GM18867 (cell line): ENCODE measurements at regions not wholly inside any gene's neighbourhood (a gene's known extent, or its start where the extent isn't known, plus 50 kb on each side); places are given as distances from the start of the nearest gene placed in this dataset.

Experiments
- ATAC-seq: cut with Tn5 transposase; IDR thresholded peaks from one replicate; pipeline ENCODE4 v1.9.1; 2021; ENCODE audit warnings: mild to moderate bottlenecking, moderate library complexity; ENCODE audit not compliant: unreplicated experiment

DNA sequence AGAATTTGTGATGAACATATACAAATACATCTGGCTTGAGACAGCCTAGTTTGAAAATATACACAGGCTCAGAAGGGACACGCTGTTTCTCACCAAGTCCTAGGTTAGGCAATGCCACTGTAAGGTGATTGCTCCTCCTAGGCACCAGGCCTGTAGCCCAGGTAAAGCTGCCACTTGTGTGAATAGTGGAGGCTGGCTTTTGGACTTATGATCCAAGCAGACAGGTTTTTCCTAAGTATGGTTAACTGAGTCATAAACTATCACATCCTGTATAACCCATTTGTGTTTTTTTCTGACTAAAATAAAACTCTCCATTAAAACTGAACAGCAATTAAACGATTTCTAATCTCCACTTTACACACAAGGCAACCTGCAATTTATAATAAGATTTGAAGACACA, 81.0 kb downstream of the SEMA4F start:
- no peak for ATAC-seq

GRCh38 chr2:74735564-74735963, 81.5 kb downstream of the SEMA4F start:
- ATAC-seq, result no peak

DNA sequence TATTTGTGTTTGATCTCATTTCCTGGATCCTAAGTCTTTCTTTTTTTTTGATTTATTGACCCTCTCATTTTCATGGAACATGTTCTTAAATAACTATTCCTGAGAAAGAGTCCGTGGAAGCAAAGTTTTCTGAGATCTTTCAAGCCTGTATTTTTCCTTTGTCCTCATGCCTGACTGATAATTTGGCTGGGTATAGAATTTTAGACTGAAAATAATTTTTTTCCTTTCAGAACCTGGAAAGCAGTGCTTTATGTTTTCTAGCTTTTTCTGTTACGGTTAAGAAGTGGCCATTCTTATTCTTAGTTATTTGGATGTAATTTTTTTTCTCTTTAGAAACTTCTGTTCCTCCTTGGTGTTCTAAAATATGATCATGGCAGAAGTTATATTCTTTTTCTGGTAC, 82.5 kb downstream of the SEMA4F start:
- no peak for ATAC-seq

- ATAC-seq, result no peak
These were observed 84.5 kb downstream of the SEMA4F start for GRCh38 chr2:74738586-74738985.

- ATAC-seq, result no peak
These were observed 85.1 kb downstream of the SEMA4F start for GRCh38 chr2:74739129-74739528.

GRCh38 chr2:74739733-74740241, 85.7 kb downstream of the SEMA4F start:
- no peak for ATAC-seq

- ATAC-seq, result no peak
These were observed 86.3 kb downstream of the SEMA4F start for GRCh38 chr2:74740395-74740740.

DNA sequence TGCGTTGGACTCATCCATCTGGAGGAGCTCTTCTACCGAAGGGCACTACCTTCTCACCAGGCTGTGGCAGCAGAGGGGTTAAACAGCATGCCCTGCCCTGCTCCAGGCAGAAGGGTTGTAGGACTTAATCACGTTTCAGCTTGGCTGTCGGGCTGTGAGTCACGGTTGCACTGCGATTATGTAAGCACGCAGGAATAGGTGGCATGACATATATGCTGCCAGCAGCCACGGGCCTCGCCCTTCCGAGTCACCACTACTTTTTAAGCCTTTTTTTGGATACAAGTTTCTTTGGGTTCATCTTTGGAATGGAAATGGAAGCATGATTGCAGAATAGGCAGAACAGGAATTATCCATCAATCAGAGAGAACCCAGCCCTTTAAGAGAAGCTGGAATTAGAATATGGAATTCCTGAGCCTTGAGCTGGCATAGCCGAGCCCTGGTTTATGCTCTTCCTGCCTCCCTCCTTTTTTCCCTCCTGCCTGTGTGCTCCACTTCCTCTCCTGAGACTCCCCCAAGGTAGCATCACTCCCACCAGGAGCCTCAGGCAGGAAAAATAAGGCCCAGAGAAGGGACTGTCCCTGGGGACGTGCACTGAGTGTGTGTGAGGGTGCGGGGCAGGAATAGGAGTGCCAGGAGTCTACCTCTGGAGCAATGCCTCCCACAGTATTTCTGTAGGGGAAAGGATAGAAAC, 86.8 kb downstream of the SEMA4F start:
- no peak for ATAC-seq

DNA sequence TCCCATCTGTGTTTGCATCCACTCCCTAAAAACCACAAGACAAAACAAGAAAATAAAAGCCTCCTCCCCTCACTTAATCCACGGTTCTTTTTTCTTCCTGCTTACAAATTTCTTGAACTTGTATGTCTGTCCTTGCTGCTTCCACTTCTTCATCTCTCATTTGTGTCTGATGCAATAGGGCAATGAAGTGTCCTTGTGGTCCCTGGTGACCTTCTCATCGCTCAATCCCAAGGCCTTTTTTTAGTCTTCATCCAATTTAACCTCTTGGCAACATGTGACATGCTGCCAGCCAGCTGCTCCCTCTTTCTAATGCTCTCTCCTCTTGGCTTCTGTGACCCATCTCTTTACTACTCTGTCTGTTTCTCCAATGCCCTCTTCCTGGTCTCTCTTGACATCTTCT, 87.6 kb downstream of the SEMA4F start:
- ATAC-seq, result no peak

GRCh38 chr2:74742471-74742870, 88.4 kb downstream of the SEMA4F start:
- ATAC-seq, result no peak

DNA sequence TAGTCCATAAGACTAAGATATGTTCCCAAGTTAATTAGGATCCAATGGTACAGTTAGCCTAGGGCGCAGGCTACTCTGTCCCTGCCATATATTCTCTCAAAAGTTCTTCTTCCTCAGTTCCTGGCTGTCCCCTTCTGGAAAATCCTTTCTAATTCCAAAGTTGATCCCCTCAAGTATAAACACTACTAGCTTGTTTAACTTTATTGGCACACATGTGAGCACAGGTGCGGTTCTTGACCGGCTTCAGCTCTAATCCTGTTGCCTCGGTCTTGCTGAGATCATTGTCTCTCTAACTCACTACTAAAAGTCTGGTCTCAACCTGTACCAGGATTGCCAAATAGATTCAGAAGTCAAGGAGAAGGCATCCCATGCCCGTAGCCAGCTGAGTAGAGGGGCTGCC, 89.0 kb downstream of the SEMA4F start:
- ATAC-seq, result no peak

DNA sequence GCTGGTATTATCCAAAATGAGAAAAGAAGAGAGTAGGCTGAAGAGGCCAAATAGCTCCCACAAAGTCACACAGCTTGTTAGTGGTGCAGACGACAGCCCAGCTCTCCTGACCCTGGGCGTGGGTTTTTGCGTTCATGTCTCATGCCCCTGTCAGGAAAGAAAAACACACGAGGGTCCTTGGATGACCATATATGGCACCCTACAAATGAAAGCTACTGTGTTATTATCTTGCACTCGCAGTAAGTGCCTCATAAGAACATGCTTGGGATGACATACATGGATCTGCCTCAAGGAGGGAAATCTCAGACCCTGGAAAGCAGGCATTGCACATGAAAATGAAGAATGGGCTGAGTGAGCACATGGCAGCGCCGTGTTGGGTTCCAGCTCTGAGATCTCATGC, 89.7 kb downstream of the SEMA4F start:
- ATAC-seq, result no peak

DNA sequence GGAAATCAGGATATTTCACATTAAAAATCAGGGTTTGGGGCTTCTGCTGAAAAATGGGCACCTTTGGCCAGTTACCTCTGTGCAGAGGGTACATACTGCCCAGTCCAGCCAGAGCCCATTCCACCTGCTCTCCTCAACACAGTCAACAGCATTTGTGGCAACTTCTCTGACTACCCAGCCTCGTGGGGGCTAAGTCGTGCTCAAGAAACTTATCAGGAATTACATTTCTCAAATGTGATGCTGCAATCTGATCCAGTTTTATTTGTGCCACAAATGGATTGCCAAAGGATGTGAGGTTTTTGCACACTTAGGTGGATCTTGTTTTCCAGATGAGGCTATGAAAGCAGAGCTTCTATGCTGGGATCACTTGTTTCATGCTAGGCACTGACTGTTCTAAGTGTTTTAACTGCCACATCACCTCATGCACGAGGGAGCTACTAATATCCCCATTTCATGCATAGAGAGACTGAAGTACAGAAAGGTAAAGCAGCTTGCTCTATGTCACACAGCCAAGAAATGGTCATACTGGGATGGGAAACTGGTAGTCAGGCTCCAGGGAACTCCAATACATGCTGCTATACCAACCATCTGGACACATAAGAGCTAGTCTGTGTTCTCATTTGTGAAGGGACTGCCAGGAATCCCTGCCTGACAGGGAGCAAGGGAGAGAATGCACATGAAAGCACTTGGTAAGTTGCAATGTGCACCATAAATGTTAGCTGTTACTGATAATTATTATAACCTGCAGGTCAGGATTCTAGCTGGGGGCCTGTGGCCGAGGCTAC, 89.0 kb upstream of the HK2 start:
- ATAC-seq, result no peak

GRCh38 chr2:74745766-74746165, 88.2 kb upstream of the HK2 start:
- ATAC-seq, result no peak

GRCh38 chr2:74746480-74746879, 87.4 kb upstream of the HK2 start:
- ATAC-seq, result no peak

GRCh38 chr2:74747411-74748080, 86.4 kb upstream of the HK2 start:
- ATAC-seq, result no peak

GRCh38 chr2:74748665-74749064, 85.3 kb upstream of the HK2 start:
- ATAC-seq, result no peak

DNA sequence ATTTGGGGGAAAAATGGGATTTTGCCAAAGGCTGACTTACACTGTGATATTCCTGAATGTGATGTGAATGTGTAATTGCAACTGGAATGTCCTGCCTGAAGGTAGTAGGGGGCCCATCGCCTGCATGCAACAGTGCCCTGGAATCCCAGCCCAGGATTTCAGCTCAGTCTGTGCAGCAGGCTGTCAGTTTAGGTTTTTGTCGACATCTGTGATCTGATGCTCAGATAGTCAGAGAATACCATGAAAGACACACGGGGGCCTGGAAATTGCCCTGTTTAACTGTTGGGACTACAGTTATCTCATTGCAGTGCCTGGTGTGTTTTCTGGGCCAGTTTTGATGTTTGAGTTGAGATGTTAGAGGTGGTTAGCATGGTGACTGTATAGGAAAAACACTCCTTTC, 84.5 kb upstream of the HK2 start:
- ATAC-seq, result no peak

DNA sequence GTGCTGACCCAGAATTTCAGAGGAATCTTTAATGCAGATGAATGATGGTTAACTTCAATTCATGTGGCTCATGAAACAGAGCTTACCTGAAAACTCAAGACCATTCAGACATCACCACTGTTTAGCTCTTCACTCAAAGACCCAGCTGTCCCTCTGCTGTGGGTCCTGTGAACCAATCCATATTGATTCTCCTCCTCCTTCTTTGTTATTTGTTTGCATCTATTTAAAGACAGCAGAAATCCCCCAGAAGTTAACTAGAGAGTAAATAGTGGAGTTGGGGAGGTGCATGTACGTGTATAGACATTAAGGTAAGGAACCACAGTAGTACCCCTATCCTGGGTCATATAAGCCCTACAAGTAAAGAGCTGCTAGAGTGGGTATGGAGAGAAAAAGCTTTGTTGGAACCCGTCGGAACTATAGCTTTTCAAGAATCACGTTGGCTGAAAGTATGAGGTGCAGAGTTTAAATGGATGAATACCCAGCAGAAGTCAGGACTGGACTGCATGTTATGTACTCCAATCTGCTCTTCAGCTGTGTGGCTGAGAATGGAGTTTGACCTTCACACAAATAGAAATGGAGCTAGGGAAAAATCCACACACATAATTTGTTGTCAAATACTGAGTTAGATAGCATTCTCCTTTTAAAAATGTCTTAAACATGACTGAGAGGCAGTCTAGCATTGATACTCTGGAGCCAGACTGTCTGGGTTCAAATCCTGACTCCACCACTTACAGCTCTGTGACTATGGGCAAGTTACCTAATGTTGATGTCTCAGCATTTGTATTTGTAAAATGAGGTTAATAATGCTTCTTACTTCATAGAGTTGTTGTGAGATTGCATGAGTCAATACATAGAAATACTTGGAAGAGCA, 81.7 kb upstream of the HK2 start:
- ATAC-seq, result no peak

DNA sequence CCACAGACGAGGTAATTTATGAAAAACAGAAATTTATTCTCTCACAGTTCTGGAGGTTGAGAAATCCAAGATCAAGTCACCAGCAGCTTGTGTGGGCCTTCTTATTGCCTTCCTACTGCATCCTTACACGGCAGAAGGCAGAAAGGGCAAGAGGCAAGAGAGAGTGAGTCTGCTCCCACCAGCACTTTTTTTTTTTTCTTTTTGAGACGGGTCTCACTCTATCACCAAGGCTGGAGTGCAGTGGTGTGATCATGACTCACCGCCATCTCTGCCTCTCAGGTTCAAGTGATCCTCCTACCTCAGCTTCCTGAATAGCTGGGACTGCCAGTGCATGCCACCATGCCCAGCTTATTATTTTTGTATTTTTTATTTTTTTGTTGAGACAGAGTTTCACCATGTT, 78.5 kb upstream of the HK2 start:
- no peak for ATAC-seq

DNA sequence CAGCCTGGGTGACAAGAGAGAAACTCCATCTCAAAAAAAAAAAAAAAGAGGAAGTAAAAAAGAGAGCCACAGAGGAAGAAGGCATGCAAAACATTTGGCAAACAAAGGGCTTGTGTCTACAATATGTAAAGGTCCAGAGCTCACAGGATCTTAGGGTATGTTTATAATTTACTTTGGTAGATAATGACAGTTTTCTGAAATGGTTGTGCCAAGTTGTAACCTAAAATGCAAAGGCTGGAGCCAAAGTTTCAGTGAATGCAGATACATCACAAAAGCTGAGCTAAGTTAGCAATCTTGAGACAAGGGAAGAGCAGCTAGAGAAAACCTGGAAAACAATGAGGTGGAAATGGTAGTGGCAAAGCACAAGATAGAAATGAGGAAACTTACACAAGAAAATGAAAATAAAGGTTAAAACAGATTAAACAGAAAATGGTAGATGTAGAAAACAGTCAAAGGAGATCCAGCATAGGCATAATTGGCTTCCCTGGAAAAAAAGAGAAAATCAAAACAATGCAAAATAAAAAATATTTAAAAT, 77.5 kb upstream of the HK2 start:
- peak; percentile 54 for ATAC-seq
